Stimulated activated CD4-positive, alpha-beta T cell treated with anti-CD3 and anti-CD28 coated beads, Interleukin-2, amount 100 ng/mL, for 4 hours (primary cell): ENCODE measurements at regions not wholly inside any gene's neighbourhood (a gene's known extent, or its start where the extent isn't known, plus 50 kb on each side); places are given as distances from the start of the nearest gene placed in this dataset.
"Not testable (repeated sequence)": the region's sequence is repeated elsewhere in the genome, so short reads cannot be mapped to it uniquely, and the experiment has no call there.

Experiments
- DNase-seq: peaks from one replicate; pipeline ENCODE4 v3.0.0-alpha.2; 2020; ENCODE audit warnings: low read depth

DNA sequence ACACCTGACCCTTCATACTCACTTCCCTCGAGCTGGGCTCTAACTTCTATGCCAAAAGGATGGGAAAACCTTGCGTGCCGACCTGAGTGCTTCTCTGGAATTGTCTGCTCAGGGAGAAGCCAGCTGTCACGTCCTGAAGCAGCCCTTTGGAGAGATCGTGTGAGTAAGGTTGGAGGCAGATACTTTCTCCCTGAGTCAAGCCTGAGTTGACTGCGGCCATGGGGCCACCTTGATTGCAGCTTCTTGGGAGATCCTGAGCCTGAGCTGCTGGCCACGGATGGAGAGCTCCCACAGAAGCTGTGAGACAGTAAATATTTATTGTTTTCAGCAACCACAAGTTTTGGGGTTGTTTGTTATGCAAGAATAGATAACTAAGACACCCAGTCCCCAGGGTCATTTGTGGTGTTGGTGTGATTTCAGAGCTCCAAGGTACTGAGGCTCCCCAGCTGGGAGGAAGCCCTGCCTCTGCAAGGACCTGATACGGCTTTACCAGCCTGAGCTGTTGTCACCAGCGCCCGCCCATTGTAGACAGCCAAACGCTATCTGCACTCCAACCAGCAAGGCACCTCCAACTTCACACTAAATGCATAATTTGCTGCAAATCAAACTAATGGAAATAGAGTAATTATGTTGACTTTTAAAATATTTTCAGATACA is 531.6 kb downstream of the PTPRU start:
- DNase-seq: no peak

DNA sequence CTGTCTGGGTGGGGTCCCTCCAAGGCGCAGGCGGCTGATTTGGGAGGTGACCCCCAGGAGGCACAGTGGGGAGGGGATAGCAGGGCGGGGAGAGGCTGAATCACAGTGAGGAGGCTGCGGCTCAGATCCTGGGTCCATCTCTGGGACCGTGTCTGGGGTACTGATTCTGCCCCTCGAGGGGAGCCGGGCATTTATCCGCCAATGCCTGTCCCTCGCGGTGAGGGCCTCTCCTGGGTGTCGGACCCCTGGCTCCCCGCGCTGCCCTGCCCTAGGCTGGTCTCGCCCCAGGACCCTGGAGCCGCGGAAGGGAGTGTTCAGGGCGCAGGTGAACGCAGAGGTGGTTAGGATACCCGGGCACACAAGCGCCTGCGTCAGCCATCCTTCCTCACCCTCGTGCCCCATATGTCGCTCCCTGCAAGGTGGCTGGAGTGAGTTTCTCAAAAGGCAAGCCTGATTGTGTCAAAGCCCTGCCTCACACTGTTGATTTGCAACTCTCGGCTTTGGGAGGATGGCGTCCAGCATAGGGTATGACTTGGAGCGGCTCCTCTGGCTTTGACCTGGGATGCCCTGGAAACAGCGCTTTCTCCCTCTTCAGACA is 530.9 kb downstream of the PTPRU start:
- DNase-seq: no peak

DNA sequence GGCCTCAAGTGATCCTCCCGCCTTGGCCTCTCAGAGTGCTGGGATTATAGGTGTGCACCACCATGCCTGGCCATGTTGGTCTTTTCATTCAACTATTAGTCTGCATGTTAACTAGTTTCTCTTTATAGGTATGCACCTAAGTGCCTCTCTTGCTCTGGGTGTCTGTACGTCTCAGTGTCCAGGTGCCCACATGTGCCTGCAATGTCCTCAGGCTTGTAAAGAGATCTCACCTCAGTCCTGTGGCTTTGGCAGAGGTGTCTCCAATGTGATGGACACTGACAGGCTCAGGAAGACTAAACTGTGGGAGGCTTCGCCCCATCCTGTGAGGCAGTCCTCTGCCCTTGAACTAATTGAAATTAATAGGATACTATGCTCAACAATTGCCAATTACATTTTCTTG is 526.3 kb downstream of the PTPRU start:
- no peak for DNase-seq

DNA sequence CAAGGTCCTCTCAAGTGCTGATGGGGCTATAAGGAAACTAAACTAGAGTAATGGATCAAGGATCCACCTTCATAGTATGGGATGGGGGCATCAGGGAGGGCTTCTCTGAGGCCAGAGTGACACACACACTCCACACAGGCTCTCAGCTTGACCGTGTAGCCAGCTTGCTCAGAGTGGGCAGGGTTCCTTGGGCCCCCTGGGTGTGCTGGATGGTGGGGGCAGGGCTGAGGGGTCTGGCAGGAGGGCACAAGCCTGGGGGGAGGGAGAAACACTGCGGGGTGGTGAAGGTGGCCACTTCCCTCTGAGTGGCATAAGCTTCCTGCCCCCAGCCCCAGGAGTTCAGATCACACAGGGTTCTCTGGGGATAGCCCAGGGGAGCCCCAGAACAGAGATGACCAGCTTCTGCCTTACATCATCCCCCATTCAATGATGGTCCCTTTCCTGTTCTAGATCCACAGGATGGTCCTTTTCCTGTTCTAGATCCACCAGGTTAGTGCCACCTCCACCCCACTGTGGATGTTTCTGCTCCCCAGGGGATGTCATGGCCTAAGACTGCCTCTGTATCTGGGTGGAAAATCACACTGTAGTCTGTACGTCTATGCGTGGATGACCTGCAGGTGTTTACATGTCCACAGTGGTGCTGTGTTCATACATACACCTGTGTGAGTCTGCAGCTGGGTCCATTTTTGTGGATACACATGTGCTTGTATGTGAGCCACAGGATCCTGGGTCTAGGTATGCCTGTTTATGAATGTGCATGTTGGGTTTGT is 525.0 kb downstream of the PTPRU start:
- no peak for DNase-seq

DNA sequence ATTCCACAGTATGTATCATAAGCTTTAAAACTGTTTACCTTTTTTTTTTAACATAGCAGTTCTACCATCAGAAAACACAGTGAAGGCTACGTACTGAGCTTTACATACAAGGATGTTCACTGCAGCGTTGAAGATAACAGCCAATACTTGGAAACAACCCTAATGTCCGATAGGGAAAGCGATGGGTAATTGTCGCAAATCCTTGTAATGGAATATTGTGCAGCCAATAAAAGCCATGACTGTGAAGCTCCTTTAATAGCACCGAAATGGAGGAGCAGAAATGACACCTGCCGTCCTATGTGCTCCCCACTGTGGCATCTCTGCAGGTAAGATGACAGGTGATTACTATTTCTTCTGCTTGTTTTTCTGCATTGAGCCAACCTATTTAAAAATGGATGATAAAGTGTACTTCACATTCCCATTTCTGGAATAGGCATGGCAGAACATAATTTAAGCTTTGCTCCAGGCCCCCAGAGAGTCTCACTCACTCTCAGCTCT is 523.8 kb downstream of the PTPRU start:
- no peak for DNase-seq

DNA sequence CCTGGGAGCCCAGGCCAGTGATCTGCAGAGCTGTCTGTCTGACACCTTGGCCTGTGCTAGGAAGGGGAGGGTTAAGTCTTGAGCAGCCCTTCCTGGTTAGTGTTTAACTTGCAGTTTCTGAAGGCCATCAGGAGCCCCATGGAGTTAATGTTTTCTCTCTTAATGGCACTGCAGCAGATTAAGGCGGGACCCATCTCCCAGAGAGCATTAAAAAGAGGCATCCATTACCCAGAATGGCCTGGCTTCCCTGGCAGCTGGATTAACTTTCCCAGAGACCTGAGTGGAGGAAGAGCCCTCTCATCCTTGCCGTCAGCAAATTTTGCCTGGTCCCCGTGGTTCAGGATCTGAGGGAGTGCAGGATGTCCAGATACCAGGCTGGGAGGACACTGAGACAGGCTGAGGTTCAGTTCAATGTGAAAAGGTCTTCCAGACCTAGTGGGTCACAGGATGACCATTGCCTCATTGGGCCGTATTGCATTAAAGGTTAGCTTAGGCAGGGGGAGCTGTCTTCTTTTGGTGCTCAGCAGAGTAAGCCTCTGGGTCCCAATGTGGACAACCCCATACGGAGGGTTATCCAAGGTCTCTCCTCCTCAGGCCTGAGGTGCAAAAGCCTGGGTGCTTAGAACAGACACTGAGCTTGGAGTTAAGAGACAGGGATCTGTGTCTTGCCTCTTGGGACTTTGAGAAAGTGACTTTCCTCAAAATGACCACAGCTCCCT is 522.6 kb downstream of the PTPRU start:
- DNase-seq: no peak

DNA sequence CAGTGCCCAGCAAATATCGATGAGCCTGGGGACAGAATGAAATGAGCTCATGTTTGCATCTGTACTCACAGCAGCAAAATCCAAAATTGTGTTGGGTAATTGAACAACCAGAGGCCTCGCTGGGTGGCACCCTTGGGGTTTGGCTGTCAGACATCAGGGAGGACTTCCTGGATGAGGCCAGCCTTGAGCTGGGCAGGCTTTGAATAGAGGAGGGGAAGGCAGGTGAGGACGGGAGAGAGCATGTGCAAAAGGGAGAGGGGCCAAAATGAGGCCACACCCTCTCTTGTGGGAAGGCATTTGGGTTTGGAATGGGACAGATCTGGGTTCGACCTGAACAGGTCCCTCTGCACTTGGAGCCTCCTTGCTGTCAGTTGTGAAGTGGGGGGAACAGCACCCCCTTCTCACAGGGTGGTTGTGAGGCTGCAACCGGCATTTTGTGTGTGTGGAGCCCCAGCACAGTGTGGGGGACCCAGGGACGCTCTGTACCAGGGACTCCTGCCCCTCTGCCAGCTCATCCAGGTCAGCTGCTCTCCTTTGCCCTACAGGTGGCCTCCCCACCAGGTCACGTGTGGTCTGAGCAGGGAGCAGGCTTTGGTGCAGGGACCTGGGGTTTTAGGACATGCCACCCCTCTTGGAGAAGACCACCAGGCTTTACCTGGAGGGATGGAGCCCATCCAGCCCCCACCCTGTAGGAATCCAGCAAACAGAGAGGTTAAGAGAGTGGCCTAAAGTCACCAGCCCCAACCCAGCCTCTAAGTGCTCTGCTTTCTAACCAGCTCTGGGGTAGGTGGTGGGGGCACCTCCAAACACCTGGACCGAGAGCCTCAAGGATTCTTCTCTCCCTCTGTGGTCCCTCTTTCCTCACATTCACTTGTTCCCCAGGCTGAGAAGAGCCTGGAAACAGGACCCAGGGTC is 521.8 kb downstream of the PTPRU start:
- no peak for DNase-seq

DNA sequence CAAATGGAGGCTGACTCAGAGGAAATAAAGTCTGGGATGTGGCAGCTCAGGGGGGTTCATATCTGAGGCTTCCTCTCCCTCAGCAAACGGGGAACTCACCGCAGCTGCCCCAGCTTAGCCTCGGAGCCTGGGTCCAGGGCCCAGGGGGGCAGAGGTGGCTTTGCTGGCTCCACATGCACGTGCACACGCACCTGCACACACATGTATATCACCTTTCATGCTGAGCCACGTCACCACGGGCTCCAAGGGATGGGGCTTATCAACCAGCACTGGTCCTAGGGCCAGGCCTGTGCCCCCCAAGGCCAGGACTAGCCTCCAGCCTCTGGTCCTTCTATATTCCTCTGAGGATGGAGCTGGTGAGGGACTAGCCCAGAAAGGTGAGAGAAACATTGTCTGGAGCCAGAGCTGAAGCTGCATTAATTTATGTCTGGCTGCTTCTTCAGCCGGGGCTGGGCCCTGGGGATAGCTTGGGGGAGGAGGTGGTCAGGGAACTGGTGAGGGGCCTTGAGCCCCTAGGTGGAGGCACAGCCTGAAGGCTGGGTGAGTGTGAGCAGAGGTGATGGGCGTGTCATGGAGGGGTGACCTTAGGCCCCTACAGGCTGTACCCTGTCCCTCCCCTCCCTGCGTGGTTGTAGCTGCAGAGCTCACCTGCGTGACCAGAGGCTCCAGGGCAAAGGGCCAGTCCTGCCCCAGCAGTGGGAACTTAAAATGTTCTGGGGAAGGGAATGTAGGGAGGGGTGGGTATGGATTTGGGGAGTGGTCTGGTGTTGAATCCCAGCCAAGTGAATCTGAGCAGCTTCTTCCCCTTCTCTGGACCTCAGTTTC is 520.8 kb downstream of the PTPRU start:
- no peak for DNase-seq

DNA sequence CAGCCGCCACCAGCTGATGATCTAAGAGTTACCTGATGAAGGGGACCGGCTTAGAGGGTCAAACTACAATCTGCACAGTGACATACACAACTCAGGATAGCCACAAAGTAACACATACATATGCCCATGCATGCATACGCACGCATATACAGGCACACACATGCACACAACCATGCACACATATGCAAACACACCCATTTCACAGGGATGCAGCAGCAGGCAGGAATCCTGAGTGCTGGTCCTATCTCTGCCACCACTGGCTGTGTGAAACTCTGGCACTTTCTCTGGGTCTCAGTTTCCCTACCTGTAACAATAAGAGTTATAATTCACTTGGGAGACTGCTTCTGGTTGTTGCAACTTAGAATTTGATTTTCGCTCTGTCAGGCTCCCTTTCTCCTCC is 520.2 kb downstream of the PTPRU start:
- no peak for DNase-seq

DNA sequence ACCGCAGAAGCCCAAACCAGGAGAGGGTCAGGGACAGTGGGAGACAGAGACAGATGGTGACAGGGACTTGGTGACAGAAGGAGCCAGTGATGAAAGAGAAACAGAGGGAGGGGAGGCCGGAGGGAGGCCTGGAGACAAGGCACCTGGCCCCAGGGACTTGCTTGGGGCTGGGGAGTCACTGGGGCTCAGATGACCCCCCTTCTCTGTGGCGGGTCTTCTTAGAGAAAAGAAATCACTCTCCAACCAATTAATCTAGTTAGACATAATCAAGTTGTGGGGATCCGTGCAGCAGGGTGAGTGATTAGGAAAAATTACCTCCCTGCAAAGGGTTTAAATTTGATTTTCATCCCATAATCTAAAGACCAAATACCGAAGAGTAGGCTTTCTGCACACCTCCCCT is 519.8 kb downstream of the PTPRU start:
- no peak for DNase-seq

DNA sequence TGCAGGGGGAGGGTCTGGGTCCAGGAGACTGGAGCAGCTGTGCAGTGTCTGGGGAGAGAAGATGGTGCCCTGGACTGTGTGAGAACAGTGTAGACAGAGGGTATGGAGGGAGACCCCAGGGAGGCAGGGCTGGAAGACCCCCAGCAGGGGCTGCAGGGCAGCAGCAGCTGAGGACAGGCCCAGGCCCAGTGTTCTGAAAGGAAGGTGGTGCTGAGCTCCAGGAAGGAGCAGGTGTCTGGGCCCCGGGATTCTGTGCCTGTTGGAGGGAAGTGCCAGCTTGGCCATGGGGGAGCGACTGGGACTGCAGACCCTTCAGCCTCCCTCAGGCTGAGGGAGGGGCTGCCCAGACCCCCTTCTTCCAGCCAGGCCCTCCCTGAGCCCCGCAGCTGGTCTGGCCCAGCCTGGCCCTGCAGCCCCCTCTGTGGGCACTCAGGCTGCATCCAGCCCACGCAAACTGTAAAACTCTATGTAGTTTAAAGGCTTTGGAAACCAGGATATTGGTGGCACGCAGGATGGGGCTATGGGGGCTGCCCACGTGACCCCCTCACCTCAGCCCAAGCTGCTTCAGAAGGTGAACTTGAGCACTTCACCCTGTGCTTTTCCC is 519.2 kb downstream of the PTPRU start:
- DNase-seq: not testable (repeated sequence)

DNA sequence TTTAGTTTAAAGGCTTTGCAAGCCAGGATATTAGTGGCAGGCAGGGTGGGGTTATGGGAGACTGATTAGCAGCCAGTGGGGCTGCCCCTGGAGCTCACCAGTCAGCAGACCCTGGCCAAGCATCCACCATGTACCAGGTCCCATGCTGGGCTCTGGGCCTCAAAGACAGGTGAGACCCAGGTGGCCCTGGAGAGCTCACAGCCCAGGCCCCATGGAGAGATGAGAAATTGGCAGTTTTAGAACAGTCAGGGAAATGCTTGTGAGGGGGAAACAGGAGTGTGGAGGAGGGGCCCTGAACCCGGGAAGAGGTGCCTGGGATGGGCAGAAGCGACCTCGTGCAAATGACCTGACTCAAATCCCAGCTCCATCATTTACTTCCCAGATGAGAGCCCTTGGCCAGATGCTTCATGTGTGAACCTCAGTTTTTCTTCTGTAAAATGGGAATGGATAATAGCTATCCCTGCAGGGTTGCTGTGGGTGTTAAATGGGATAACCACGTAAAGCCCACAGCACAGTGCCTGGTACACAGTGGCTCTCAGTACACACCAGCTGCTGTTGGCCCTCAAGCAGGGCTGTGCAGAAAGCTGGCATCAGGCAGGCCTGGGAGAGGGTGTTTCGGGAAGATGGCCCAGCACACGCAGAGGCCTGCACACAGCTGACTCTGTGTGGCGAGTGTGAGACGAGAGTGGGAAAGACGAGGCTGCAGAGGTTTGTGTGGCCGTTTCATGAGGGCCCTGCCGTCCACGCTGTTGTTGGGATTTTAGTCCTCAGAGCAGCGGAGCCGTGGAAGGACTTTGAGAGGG is 518.5 kb downstream of the PTPRU start:
- DNase-seq: no peak

DNA sequence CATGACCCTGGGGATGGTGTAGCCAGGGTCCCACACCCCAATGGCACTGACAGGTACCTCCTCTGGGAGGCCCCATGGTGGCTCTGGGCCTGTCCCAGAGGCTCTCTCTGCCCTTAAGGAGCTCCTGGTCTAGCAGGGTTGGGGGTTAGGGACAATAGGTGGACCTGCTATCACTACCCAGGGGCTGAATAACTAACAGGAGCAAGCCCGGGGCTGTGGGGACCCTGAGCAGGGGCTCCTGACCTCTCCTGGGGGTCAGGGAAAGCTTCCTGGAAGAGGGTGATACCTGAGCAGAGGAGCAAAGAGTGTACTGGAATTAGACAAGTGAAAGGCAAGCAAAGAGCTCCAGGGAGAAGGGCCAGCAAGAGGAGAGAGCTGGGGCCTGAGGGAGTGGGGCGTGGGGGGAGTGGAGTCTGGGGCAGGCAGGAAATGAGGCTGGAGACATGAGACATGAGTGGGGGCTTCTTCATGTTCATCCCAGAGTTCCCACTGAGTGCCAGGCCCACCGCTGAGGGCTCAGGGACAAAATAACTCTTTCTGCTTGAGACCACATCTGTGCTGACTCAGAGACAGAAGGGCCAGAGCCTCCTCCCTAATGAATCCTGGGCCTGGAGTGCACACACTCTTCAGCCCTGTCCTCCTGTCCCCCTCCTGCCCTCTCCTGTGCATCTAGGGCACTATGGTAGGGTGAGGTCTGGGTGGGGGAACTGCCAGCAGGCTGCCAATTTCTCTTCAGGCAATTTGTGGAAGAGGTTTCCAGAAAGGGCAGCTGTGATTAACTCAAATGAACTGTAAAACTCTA is 517.6 kb downstream of the PTPRU start:
- no peak for DNase-seq

DNA sequence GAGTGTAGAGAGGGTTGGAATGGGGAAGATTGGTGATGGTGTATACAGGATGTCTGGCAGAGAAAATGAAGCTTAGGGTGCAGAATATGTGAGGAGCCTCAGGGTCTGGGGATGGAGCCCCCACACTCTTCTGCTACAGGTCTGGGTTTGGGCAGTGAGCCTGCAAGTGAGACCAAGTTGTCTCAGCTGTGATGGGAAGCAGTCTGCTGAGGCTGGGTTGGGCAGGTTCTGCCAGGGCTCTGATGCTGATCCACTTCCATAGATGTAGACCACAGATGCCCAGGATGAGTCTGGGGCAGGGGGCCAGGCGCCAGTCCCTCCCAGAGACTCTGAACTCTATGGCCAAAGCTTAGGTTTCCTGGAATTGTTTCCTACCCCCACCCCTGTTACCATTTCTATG is 516.9 kb downstream of the PTPRU start:
- no peak for DNase-seq

DNA sequence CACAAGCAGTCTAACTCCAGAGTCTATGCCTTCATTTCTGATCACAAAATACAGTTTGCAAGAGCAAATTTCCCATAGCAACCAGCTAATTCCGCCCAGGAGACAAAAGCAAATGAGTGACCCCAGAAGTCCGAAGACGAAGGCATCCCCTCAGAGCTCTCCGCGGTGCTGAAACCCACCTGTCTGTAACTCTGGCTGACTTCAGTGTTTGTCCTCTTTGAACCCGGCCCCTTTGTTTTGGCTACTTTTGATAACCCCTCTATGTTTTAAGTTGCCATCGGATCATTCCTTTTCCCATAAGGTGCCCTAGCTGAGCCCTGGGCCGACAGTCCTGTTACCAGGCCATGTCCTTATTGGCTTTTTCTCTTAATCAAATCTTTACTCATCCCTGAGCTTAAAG is 515.8 kb downstream of the PTPRU start:
- no peak for DNase-seq

DNA sequence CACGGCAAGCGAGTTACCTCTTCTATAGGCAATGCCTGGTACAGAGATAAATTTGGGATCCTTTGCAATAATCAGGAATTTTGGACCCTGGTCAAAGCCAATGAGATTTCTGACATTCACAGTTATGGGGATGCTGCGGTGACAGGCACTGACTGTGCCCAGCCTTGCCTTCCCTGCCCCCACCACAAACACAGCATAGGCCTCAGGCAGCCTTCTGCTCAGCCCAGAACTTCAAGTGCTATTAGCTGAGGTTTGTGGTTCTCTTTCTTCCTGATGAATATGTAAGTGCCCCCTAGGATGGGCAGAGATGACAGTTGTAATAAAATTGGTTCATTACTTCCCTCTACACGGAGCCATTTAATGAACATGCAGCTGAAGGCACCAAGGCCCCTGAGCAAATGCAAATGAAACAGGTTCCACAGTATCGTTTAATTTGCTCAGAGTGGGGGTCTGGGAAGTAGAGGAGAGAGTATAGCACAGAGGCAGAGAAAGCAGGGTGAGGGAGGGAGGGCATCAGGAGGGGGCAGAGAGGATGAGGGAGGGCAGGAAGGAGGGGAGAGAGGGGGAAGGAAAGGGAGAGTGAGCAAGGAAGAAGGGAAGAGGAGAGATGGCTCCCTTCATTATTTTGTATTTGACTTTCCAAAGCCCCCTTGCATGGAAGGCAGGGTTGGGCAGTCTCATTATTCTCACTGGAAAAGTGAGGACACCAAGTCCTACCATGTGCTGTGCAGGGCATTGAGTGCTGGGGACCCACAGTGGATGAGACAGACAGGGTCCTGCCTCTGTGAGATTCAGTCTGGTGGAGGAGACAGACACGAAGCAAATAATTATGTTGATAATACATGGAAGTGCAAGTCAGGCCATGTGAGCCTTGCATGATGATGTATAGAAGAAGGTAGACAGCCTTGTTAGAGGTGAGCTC is 513.0 kb downstream of the PTPRU start:
- no peak for DNase-seq

DNA sequence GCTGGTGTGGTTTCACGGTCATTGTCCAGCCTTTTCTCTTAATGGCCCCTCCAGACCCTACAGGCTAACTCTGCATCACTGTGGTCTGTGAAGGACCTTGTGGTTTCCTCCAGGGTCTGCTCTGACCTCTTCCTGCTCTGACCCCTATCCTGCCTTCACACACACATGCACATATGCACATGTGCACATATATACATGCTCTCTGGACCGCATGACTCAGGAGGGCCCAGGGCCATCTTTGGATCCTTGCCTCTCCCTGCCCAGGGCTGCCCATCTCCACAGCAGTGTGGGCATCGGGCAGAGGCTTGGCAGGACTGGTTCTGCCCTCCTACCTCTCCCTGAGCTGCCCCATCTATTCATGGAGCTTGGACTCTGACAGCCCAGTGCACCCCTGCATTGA is 510.9 kb downstream of the PTPRU start:
- DNase-seq: no peak
